HG03066 (cell line): ENCODE measurements at regions not wholly inside any gene's neighbourhood (a gene's known extent, or its start where the extent isn't known, plus 50 kb on each side); places are given as distances from the start of the nearest gene placed in this dataset.

Experiments
- ATAC-seq: cut with Tn5 transposase; IDR thresholded peaks from one replicate; pipeline ENCODE4 v1.9.1; 2021; ENCODE audit warnings: low read depth; ENCODE audit not compliant: unreplicated experiment

- ATAC-seq: no peak
Measured at GRCh38 chr3:44070841-44071546, 170.7 kb upstream of the TOPAZ1 start.

GRCh38 chr3:44072601-44073540 lies 168.8 kb upstream of the TOPAZ1 start:
- ATAC-seq: no peak

GRCh38 chr3:44074181-44074580 lies 167.5 kb upstream of the TOPAZ1 start:
- no peak for ATAC-seq

GRCh38 chr3:44076221-44076829 lies 165.4 kb upstream of the TOPAZ1 start:
- no peak for ATAC-seq

- no peak for ATAC-seq
Measured at GRCh38 chr3:44077267-44077666, 164.4 kb upstream of the TOPAZ1 start.

- no peak for ATAC-seq
Measured at GRCh38 chr3:44078863-44079262, 162.8 kb upstream of the TOPAZ1 start.

- no peak for ATAC-seq
Measured at GRCh38 chr3:44079916-44080315, 161.8 kb upstream of the TOPAZ1 start.

GRCh38 chr3:44080474-44081072 lies 161.1 kb upstream of the TOPAZ1 start:
- no peak for ATAC-seq

GRCh38 chr3:44090036-44090435 lies 151.7 kb upstream of the TOPAZ1 start:
- no peak for ATAC-seq

- ATAC-seq: no peak
Measured at GRCh38 chr3:44092497-44092896, 149.2 kb upstream of the TOPAZ1 start.

GRCh38 chr3:44093531-44093930 lies 148.2 kb upstream of the TOPAZ1 start:
- ATAC-seq: no peak

GRCh38 chr3:44098656-44099415 lies 142.8 kb upstream of the TOPAZ1 start:
- ATAC-seq: no peak

GRCh38 chr3:44099566-44100297 lies 142.0 kb upstream of the TOPAZ1 start:
- no peak for ATAC-seq

- ATAC-seq: no peak
Measured at GRCh38 chr3:44100298-44100695, 141.4 kb upstream of the TOPAZ1 start.

- no peak for ATAC-seq
Measured at GRCh38 chr3:44104043-44104442, 137.6 kb upstream of the TOPAZ1 start.

GRCh38 chr3:44104668-44105321 lies 136.9 kb upstream of the TOPAZ1 start:
- ATAC-seq: peak; percentile 94

- ATAC-seq: no peak
Measured at GRCh38 chr3:44105571-44105970, 136.1 kb upstream of the TOPAZ1 start.

- ATAC-seq: no peak
Measured at GRCh38 chr3:44106756-44107155, 134.9 kb upstream of the TOPAZ1 start.

- ATAC-seq: no peak
Measured at GRCh38 chr3:44108481-44108880, 133.2 kb upstream of the TOPAZ1 start.
